ENCODE measurements at regions not wholly inside any gene's neighbourhood (a gene's known extent, or its start where the extent isn't known, plus 50 kb on each side); places are given as distances from the start of the nearest gene placed in this dataset.

GRCh38 chr2:196546151-196546919, 93.2 kb upstream of the CCDC150 start:
- no peak for DNase-seq
- Histone ChIP-seq H2AFZ (ENCODE audit: insufficient read depth, low read depth, low read length, poor library complexity, severe bottlenecking) (no peak overlapping the region), H3K79me2 (ENCODE audit: control insufficient read depth, insufficient read depth, low read length) (no peaks in the 10 kb centered on the region), H3K4me2 (replicated peaks; ENCODE audit: low read depth, low read length, poor library complexity, severe bottlenecking) (no peak overlapping the region), H3K4me1 (ENCODE audit: control insufficient read depth in 2 of 2, insufficient read depth in 2 of 2, low read length in 2 of 2) (no peaks in the 10 kb centered on the region), H3K4me3 (ENCODE audit: control extremely low read depth in 1 of 5, extremely low read depth in 1 of 5, insufficient read depth in 1 of 5, low read depth in 2 of 5, low read length in 4 of 5) (no peak overlapping the region), H4K20me1 (ENCODE audit: control insufficient read depth, insufficient read depth, low read length, poor library complexity, severe bottlenecking) (no peaks in the 10 kb centered on the region), H3K9ac (ENCODE audit: low read length) (no peak overlapping the region), H3K27ac (ENCODE audit: low read length in 2 of 2) (no peak overlapping the region), H3K27me3 (replicated peaks in 1 of 4; ENCODE audit: control extremely low read depth in 1 of 4, control insufficient read depth in 3 of 4, insufficient read depth in 4 of 4, low read length in 3 of 4) (no peaks in the 10 kb centered on the region), H3K36me3 (replicated peaks in 1 of 2; ENCODE audit: control extremely low read depth in 1 of 2, control insufficient read depth in 1 of 2, extremely low read depth in 1 of 2, insufficient read depth in 2 of 2, low read length in 1 of 2) (no peaks in the 10 kb centered on the region), H3K9me3 (ENCODE audit: control extremely low read depth in 1 of 3, control insufficient read depth in 2 of 3, insufficient read depth in 1 of 3, low read length in 2 of 3) (no peaks in the 10 kb centered on the region)
- CTCF ChIA-PET: interaction anchor here (0.7 to 1.2 kb wide), 2 partner anchors 12 to 1946 kb away, joined by 3 to 4 read pairs; no protein-coding TSS in a partner anchor
- intact Hi-C loops (cut with micrococcal nuclease): no loop called here
- ATAC-seq (ENCODE audit: low read depth): no peak
- 75% methylated on average over 2 of the region's 4 CpGs for WGBS (ENCODE audit: insufficient coverage)
- no peaks in the 10 kb centered on the region for H3K4me1 Mint-ChIP-seq
- H3K9me3 Mint-ChIP-seq (ENCODE audit: insufficient read depth): no peaks in the 10 kb centered on the region
- POLR2A ChIA-PET: no interaction called here
- no peak overlapping the region for H3K27ac Mint-ChIP-seq
- H3K27me3 Mint-ChIP-seq: peaks cover 20% of the 10 kb centered on the region
- no peak overlapping the region for H3K4me3 Mint-ChIP-seq
- TF ChIP-seq EZH2 (IDR thresholded peaks at IDR 0.05; ENCODE audit: borderline replicate concordance, insufficient read depth, low read depth, low read length, poor library complexity, severe bottlenecking) (no peak), CTCF (IDR thresholded peaks at IDR 0.05) (no peak)

GRCh38 chr2:196549052-196549451, 90.5 kb upstream of the CCDC150 start:
- Histone ChIP-seq H3K27me3 (replicated peaks in 1 of 4; ENCODE audit: control extremely low read depth in 1 of 4, control insufficient read depth in 3 of 4, insufficient read depth in 4 of 4, low read length in 3 of 4) (peaks cover 0 to 7% (median 0%) of the 10 kb centered on the region in 4 experiments), H3K9ac (ENCODE audit: low read length) (no peak overlapping the region), H2AFZ (ENCODE audit: insufficient read depth, low read depth, low read length, poor library complexity, severe bottlenecking) (no peak overlapping the region), H3K27ac (ENCODE audit: low read length in 2 of 2) (no peak overlapping the region), H3K4me3 (ENCODE audit: control extremely low read depth in 1 of 5, extremely low read depth in 1 of 5, insufficient read depth in 1 of 5, low read depth in 2 of 5, low read length in 4 of 5) (no peak overlapping the region), H3K79me2 (ENCODE audit: control insufficient read depth, insufficient read depth, low read length) (no peaks in the 10 kb centered on the region), H3K4me2 (replicated peaks; ENCODE audit: low read depth, low read length, poor library complexity, severe bottlenecking) (no peak overlapping the region), H3K36me3 (replicated peaks in 1 of 2; ENCODE audit: control extremely low read depth in 1 of 2, control insufficient read depth in 1 of 2, extremely low read depth in 1 of 2, insufficient read depth in 2 of 2, low read length in 1 of 2) (no peaks in the 10 kb centered on the region), H3K9me3 (ENCODE audit: control extremely low read depth in 1 of 3, control insufficient read depth in 2 of 3, insufficient read depth in 1 of 3, low read length in 2 of 3) (no peaks in the 10 kb centered on the region), H3K4me1 (ENCODE audit: control insufficient read depth in 2 of 2, insufficient read depth in 2 of 2, low read length in 2 of 2) (no peaks in the 10 kb centered on the region), H4K20me1 (ENCODE audit: control insufficient read depth, insufficient read depth, low read length, poor library complexity, severe bottlenecking) (no peaks in the 10 kb centered on the region)
- Mint-ChIP-seq H3K4me3 (no peak overlapping the region), H3K27ac (no peak overlapping the region), H3K4me1 (no peaks in the 10 kb centered on the region), H3K9me3 (ENCODE audit: insufficient read depth) (no peaks in the 10 kb centered on the region), H3K27me3 (peaks cover 24% of the 10 kb centered on the region)
- WGBS (ENCODE audit: insufficient coverage): 100% methylated on average over 1 of the region's 3 CpGs
- ChIA-PET CTCF (no interaction called here), POLR2A (no interaction called here)
- no peak for ATAC-seq (ENCODE audit: low read depth)
- TF ChIP-seq CTCF (IDR thresholded peaks at IDR 0.05) (no peak), EZH2 (IDR thresholded peaks at IDR 0.05; ENCODE audit: borderline replicate concordance, insufficient read depth, low read depth, low read length, poor library complexity, severe bottlenecking) (no peak)
- intact Hi-C loops (cut with micrococcal nuclease): no loop called here
- no peak for DNase-seq
